ENCODE measurements at regions not wholly inside any gene's neighbourhood (a gene's known extent, or its start where the extent isn't known, plus 50 kb on each side); places are given as distances from the start of the nearest gene placed in this dataset.

GRCh38 chr13:111940892-111941291 is 126.1 kb upstream of the SOX1 start:
- Mint-ChIP-seq H3K36me3 (no peaks in the 10 kb centered on the region), H3K9me3 (no peaks in the 10 kb centered on the region), H3K27me3 (ENCODE audit: low read depth) (peaks cover 19% of the 10 kb centered on the region), H3K27ac (no peak overlapping the region), H3K4me1 (peaks cover 7% of the 10 kb centered on the region), H3K4me3 (no peak overlapping the region)
- peak in 1 of 2 experiments; percentile 29 for DNase-seq (ENCODE audit: low spot score in 2 of 2, unreplicated experiment in 2 of 2)
- TF ChIP-seq CTCF (IDR thresholded peaks at IDR 0.05; ENCODE audit: unreplicated experiment), result no peak

- peaks cover 23% of the 10 kb centered on the region for H3K27me3 Mint-ChIP-seq (ENCODE audit: low read depth)
Measured at GRCh38 chr13:111941845-111942447, 125.0 kb upstream of the SOX1 start.

GRCh38 chr13:111943229-111943795 is 123.6 kb upstream of the SOX1 start:
- Mint-ChIP-seq H3K27ac (no peak overlapping the region), H3K4me1 (peaks cover 2% of the 10 kb centered on the region), H3K9me3 (no peaks in the 10 kb centered on the region), H3K4me3 (no peak overlapping the region), H3K36me3 (no peaks in the 10 kb centered on the region), H3K27me3 (ENCODE audit: low read depth) (peaks cover 30% of the 10 kb centered on the region)
- DNase-seq (ENCODE audit: low spot score in 2 of 2, unreplicated experiment in 2 of 2), result peak; percentile 8 to 11
- TF ChIP-seq CTCF (IDR thresholded peaks at IDR 0.05; ENCODE audit: unreplicated experiment), result no peak

More at GRCh38 chr13:111941845-111942447, 125.0 kb upstream of the SOX1 start:
- no peak overlapping the region for H3K27ac Mint-ChIP-seq
- no peaks in the 10 kb centered on the region for H3K9me3 Mint-ChIP-seq
- peaks cover 7% of the 10 kb centered on the region for H3K4me1 Mint-ChIP-seq
- no peak for TF ChIP-seq CTCF (IDR thresholded peaks at IDR 0.05; ENCODE audit: unreplicated experiment)
- DNase-seq (ENCODE audit: low spot score in 2 of 2, unreplicated experiment in 2 of 2), result peak in 1 of 2 experiments; percentile 6
- H3K4me3 Mint-ChIP-seq, result no peak overlapping the region
- H3K36me3 Mint-ChIP-seq, result no peaks in the 10 kb centered on the region

- TF ChIP-seq CTCF (IDR thresholded peaks at IDR 0.05; ENCODE audit: unreplicated experiment), result no peak
- peaks cover 31% of the 10 kb centered on the region for H3K27me3 Mint-ChIP-seq (ENCODE audit: low read depth)
- no peaks in the 10 kb centered on the region for H3K4me1 Mint-ChIP-seq
- H3K36me3 Mint-ChIP-seq, result no peaks in the 10 kb centered on the region
- peak in 1 of 2 experiments; percentile 10 for DNase-seq (ENCODE audit: low spot score in 2 of 2, unreplicated experiment in 2 of 2)
- no peak overlapping the region for H3K4me3 Mint-ChIP-seq
- H3K27ac Mint-ChIP-seq, result no peak overlapping the region
- no peaks in the 10 kb centered on the region for H3K9me3 Mint-ChIP-seq
Measured at GRCh38 chr13:111944171-111944583, 122.8 kb upstream of the SOX1 start.

GRCh38 chr13:111945086-111945485 is 121.9 kb upstream of the SOX1 start:
- Mint-ChIP-seq H3K36me3 (no peaks in the 10 kb centered on the region), H3K27ac (no peak overlapping the region), H3K9me3 (no peaks in the 10 kb centered on the region), H3K4me1 (no peaks in the 10 kb centered on the region), H3K4me3 (no peak overlapping the region), H3K27me3 (ENCODE audit: low read depth) (peaks cover 27% of the 10 kb centered on the region)
- DNase-seq (ENCODE audit: low spot score in 2 of 2, unreplicated experiment in 2 of 2), result peak in 1 of 2 experiments; percentile 5
- no peak for TF ChIP-seq CTCF (IDR thresholded peaks at IDR 0.05; ENCODE audit: unreplicated experiment)
